VCaP (cell line): ENCODE measurements at regions not wholly inside any gene's neighbourhood (a gene's known extent, or its start where the extent isn't known, plus 50 kb on each side); places are given as distances from the start of the nearest gene placed in this dataset.

Experiments used
- H3K27ac ChIP-seq: fragments of 450-650 bp; 2 replicates; pipeline ENCODE4 v1.5.1; 2017
- CTCF ChIP-seq: fragments of 450-650 bp; conservative IDR thresholded peaks from 2 replicates; pipeline ENCODE4 v1.5.1; 2017; ENCODE audit warnings: mild to moderate bottlenecking, moderate library complexity

- H3K27ac ChIP-seq, result no peak overlapping the region
- no peak for TF ChIP-seq CTCF
These were observed 92.2 kb upstream of the F13A1 start for GRCh38 chr6:6412700-6413099.

- no peak for TF ChIP-seq CTCF
- no peak overlapping the region for H3K27ac ChIP-seq
These were observed 94.5 kb upstream of the F13A1 start for GRCh38 chr6:6414931-6415330.

- no peak overlapping the region for H3K27ac ChIP-seq
- TF ChIP-seq CTCF, result no peak
These were observed 97.0 kb upstream of the F13A1 start for GRCh38 chr6:6417475-6417874.

DNA sequence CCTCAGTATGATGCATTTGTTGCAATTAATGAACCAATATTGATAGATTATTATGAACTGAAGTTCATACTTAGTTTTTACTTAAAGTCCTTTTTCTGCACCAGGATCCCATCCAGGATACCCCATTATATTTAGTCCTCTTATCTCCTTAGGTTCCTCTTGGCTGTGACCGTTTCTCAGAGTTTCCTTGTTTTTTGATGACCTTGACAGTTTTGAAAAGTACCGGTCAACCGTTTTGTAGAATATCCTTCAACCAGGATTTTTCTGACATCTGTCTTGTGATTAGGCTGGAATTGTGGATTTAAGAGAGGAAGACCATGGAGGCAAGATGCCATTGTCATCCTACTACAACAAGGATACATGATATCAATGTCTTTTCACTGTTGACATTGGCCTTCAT, 98.0 kb upstream of the F13A1 start:
- TF ChIP-seq CTCF, result no peak
- no peak overlapping the region for H3K27ac ChIP-seq

DNA sequence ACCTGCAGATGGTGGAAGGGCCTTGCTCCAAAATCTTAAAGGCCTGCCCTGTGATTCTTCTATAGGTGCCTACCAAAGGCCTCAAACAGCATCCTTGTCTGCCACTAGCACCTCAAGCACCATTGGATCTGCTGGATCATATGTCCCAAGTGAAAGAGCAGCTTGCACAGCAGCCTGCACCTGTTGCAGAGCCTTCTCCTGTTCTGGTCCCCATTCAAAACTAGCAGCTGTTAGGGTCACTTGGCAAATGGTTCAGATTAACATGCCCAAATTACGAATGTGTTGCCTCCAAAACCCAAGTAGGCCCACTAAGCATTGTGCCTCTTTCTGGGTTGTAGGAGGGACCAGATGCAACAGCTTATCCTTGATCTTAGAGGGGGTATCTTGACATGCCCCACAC, 99.6 kb upstream of the F13A1 start:
- H3K27ac ChIP-seq, result no peak overlapping the region
- TF ChIP-seq CTCF, result no peak

DNA sequence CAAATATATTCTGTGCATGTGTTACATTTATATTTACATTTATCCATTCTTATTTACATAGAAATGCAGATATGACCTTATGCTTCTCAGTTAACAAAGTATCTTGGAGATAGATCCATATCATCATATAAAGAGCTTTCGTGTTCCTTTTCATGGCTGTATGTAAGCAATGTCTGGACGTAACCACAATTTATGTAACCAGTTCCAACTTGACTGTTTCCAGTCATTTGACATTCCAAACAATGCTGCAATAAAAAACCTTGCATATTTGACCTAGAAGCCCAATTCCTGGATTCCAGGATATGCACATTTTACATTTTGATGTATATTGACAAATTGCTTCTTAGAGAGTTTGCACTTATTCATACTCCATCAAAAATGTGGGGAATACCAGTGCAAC, 113.7 kb upstream of the F13A1 start:
- no peak for TF ChIP-seq CTCF
- H3K27ac ChIP-seq, result no peak overlapping the region

GRCh38 chr6:6434723-6435122, 114.3 kb upstream of the F13A1 start:
- H3K27ac ChIP-seq, result no peak overlapping the region
- TF ChIP-seq CTCF, result no peak

GRCh38 chr6:6436366-6436765, 115.9 kb upstream of the F13A1 start:
- no peak for TF ChIP-seq CTCF
- no peak overlapping the region for H3K27ac ChIP-seq
